ENCODE measurements at regions not wholly inside any gene's neighbourhood (a gene's known extent, or its start where the extent isn't known, plus 50 kb on each side); places are given as distances from the start of the nearest gene placed in this dataset.
"Not testable (repeated sequence)": the region's sequence is repeated elsewhere in the genome, so short reads cannot be mapped to it uniquely, and the experiment has no call there.

DNA sequence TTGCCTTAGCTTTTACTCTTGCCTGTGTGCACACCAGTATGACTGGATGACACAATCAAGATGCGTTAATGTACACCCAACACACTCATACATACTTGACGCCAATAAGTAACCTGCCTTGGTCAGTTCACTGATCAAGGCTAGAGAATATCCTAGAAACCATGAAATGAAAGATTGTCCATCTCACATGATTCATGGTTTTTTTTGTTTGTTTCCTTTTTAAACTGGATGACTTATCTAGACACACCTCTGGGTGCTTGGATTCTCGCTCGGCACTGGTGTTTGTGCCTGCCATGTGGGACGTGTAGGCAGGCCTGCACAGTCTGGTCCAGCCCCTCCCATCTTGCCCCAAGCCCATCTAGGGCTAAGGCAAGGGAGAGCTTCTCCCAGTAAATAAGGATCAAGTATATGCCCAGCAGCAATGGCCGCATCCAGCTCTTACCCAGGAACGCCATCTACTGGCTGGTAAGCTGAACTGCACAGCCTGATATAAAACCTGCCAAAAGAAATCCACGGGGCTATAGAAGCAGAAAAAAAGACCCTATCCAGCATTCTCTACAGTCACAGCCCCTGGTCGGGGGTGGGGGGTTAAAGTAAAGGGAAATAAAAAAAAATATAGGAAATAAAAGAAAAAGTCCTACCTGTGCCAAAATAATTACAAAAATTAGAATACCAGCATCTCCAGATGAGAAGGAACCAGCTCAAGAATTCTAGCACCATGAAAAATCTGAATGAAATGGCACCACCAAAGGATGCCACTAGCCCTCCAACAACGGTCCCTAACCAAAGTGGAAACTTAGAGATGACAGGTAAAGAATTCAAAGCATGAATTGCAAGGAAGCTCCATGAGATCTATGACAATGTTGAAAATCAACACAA lies 73.3 kb downstream of the OTOR start:
- Histone ChIP-seq H3K4me2 (ENCODE audit: low read depth, low read length, poor library complexity, severe bottlenecking) (no peak overlapping the region), H3K79me2 (ENCODE audit: insufficient read depth, low read length) (no peaks in the 10 kb centered on the region), H3K9me2 (replicated peaks; ENCODE audit: insufficient read depth, low read length) (no peaks in the 10 kb centered on the region), H4K20me1 (ENCODE audit: low read depth, low read length) (no peaks in the 10 kb centered on the region), H3F3A (ENCODE audit: insufficient read depth) (no peaks in the 10 kb centered on the region), H3K27me3 (ENCODE audit: low read length) (no peaks in the 10 kb centered on the region), H3K9me3 (ENCODE audit: insufficient read depth, low read length) (no peaks in the 10 kb centered on the region), H3K9ac (ENCODE audit: low read length) (no peak overlapping the region), H3K4me3 (ENCODE audit: insufficient read depth, low read length, poor library complexity, severe bottlenecking) (no peak overlapping the region), H2AFZ (ENCODE audit: low read depth, low read length, severe bottlenecking) (no peak overlapping the region), H3K27ac (ENCODE audit: low read depth, low read length) (no peak overlapping the region), H3K36me3 (ENCODE audit: low read length) (no peaks in the 10 kb centered on the region)
- TF ChIP-seq EZH2phosphoT487 (conservative IDR thresholded peaks at IDR 0.05; ENCODE audit: low read length): no peak
- TF ChIP-seq, protein P1, sequence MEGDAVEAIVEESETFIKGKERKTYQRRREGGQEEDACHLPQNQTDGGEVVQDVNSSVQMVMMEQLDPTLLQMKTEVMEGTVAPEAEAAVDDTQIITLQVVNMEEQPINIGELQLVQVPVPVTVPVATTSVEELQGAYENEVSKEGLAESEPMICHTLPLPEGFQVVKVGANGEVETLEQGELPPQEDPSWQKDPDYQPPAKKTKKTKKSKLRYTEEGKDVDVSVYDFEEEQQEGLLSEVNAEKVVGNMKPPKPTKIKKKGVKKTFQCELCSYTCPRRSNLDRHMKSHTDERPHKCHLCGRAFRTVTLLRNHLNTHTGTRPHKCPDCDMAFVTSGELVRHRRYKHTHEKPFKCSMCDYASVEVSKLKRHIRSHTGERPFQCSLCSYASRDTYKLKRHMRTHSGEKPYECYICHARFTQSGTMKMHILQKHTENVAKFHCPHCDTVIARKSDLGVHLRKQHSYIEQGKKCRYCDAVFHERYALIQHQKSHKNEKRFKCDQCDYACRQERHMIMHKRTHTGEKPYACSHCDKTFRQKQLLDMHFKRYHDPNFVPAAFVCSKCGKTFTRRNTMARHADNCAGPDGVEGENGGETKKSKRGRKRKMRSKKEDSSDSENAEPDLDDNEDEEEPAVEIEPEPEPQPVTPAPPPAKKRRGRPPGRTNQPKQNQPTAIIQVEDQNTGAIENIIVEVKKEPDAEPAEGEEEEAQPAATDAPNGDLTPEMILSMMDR (IDR thresholded peaks at IDR 0.05; ENCODE audit: insufficient read depth, low read length, poor library complexity, severe bottlenecking): peak; percentile 95

DNA sequence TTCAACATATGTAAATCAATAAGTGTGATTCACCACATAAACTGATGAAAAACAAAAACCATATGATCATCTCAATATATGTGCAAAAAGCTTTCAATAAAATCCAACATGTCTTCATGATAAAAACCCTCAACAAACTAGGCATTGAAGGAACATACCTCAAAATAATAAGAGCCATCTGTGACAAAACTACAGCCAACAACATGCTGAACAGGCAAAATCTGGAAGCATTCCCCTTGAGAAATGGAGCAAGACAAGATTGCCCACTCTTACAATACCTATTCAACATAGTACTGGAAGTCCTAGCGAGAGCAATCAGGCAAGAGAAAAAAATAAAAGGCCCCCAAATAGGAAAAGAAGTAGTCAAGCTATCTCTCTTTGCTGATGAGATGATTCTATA lies 76.5 kb downstream of the OTOR start:
- no peaks in the 10 kb centered on the region for H3K9me3 ChIP-seq (ENCODE audit: insufficient read depth, low read length)
- no peak overlapping the region for H2AFZ ChIP-seq (ENCODE audit: low read depth, low read length, severe bottlenecking)
- H3K27ac ChIP-seq (ENCODE audit: low read depth, low read length): no peak overlapping the region
- H3K9me2 ChIP-seq (replicated peaks; ENCODE audit: insufficient read depth, low read length): no peaks in the 10 kb centered on the region
- H3K4me2 ChIP-seq (ENCODE audit: low read depth, low read length, poor library complexity, severe bottlenecking): no peak overlapping the region
- no peaks in the 10 kb centered on the region for H3F3A ChIP-seq (ENCODE audit: insufficient read depth)
- no peaks in the 10 kb centered on the region for H3K36me3 ChIP-seq (ENCODE audit: low read length)
- no peaks in the 10 kb centered on the region for H4K20me1 ChIP-seq (ENCODE audit: low read depth, low read length)
- TF ChIP-seq, protein P1 (IDR thresholded peaks at IDR 0.05; ENCODE audit: insufficient read depth, low read length, poor library complexity, severe bottlenecking): no peak
- no peak for TF ChIP-seq EZH2phosphoT487 (conservative IDR thresholded peaks at IDR 0.05; ENCODE audit: low read length)
- no peaks in the 10 kb centered on the region for H3K27me3 ChIP-seq (ENCODE audit: low read length)
- H3K9ac ChIP-seq (ENCODE audit: low read length): no peak overlapping the region
- no peaks in the 10 kb centered on the region for H3K79me2 ChIP-seq (ENCODE audit: insufficient read depth, low read length)
- H3K4me3 ChIP-seq (ENCODE audit: insufficient read depth, low read length, poor library complexity, severe bottlenecking): no peak overlapping the region

DNA sequence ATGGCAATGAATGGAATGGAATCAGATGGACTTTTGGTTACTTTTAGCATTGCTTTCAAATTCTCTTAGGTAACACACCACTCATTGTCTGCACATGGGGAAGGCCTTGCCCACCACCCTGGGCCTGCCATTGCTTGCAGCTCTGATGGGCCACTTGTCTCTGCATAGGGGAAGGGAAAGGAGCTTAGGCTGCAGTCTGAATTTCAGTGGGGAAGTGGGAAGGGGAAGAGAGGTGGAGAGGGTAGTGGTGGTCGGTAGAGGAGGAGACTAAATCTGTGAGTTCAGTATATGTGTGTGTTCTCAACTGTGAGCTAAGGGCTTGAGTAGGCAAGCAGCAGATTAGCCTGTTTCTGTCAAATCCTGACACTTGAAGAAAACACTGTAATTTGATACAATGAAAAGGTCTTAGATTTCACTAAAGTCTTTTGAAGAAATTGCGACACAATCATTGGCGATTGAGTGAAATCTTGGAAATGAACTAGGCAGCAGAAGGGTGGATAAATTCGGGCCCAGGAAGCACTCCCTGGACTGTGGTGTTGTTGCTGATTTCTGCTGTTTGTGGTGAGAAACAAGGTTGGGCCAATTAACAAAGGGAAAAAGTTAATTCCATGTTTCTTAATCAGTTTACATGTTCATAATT lies 80.6 kb downstream of the OTOR start:
- Histone ChIP-seq H3K36me3 (ENCODE audit: low read length) (no peaks in the 10 kb centered on the region), H3K4me3 (ENCODE audit: insufficient read depth, low read length, poor library complexity, severe bottlenecking) (no peak overlapping the region), H3K9ac (ENCODE audit: low read length) (no peak overlapping the region), H3K27me3 (ENCODE audit: low read length) (no peaks in the 10 kb centered on the region), H3K9me2 (replicated peaks; ENCODE audit: insufficient read depth, low read length) (no peaks in the 10 kb centered on the region), H3K4me2 (ENCODE audit: low read depth, low read length, poor library complexity, severe bottlenecking) (no peak overlapping the region), H3K9me3 (ENCODE audit: insufficient read depth, low read length) (no peaks in the 10 kb centered on the region), H3K79me2 (ENCODE audit: insufficient read depth, low read length) (no peaks in the 10 kb centered on the region), H3F3A (ENCODE audit: insufficient read depth) (no peaks in the 10 kb centered on the region), H2AFZ (ENCODE audit: low read depth, low read length, severe bottlenecking) (no peak overlapping the region), H3K27ac (ENCODE audit: low read depth, low read length) (no peak overlapping the region), H4K20me1 (ENCODE audit: low read depth, low read length) (no peaks in the 10 kb centered on the region)
- no peak for TF ChIP-seq EZH2phosphoT487 (conservative IDR thresholded peaks at IDR 0.05; ENCODE audit: low read length)
- TF ChIP-seq, protein P1 (IDR thresholded peaks at IDR 0.05; ENCODE audit: insufficient read depth, low read length, poor library complexity, severe bottlenecking): no peak

DNA sequence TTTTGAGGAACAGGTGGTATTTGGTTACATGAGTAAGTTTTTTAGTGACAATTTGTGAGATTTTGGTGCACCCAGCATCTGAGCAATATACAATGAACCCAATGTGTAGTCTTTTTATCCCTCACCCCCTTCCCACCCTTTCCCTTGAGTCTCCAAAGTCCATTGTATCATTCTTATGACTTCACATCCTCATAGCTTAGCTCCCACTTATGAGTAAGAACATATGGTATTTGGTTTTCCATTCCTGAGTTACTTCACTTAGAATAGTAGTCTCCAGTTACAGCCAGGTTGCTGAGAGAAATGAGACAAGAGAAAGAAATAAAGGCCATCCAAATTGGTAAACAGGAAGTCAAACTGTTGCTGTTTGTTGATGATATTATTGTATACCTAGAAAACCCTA lies 87.5 kb downstream of the OTOR start:
- H3K79me2 ChIP-seq (ENCODE audit: insufficient read depth, low read length); H3K9me2 ChIP-seq (replicated peaks; ENCODE audit: insufficient read depth, low read length); H4K20me1 ChIP-seq (ENCODE audit: low read depth, low read length); H3K4me2 ChIP-seq (ENCODE audit: low read depth, low read length, poor library complexity, severe bottlenecking); H3K4me3 ChIP-seq (ENCODE audit: insufficient read depth, low read length, poor library complexity, severe bottlenecking); H3K27ac ChIP-seq (ENCODE audit: low read depth, low read length); H3K9ac ChIP-seq (ENCODE audit: low read length); H3K27me3 ChIP-seq (ENCODE audit: low read length); H3K36me3 ChIP-seq (ENCODE audit: low read length); H3K9me3 ChIP-seq (ENCODE audit: insufficient read depth, low read length); H2AFZ ChIP-seq (ENCODE audit: low read depth, low read length, severe bottlenecking); H3F3A ChIP-seq (ENCODE audit: insufficient read depth): not testable (repeated sequence)

All from SU-DHL-6 (cell line).